Nephron progenitor cell (in vitro differentiated cells): ENCODE measurements at regions not wholly inside any gene's neighbourhood (a gene's known extent, or its start where the extent isn't known, plus 50 kb on each side); places are given as distances from the start of the nearest gene placed in this dataset.

Experiments
- DNase-seq: peaks from one replicate; pipeline ENCODE4 v3.0.0; 2021
- H3K27ac Mint-ChIP-seq: 2 replicates; pipeline ENCODE4 v1.8.0; 2021; ENCODE audit warnings: mild to moderate bottlenecking, moderate library complexity, mixed read lengths
- H3K27me3 Mint-ChIP-seq: 2 replicates; pipeline ENCODE4 v1.8.0; 2021; ENCODE audit warnings: mild to moderate bottlenecking, low read depth, mixed read lengths; ENCODE audit not compliant: poor library complexity
- H3K36me3 Mint-ChIP-seq: 2 replicates; pipeline ENCODE4 v1.8.0; 2021; ENCODE audit warnings: low read depth, mixed read lengths
- H3K4me1 Mint-ChIP-seq: 2 replicates; pipeline ENCODE4 v1.8.0; 2021; ENCODE audit warnings: mixed read lengths
- H3K4me3 Mint-ChIP-seq: 2 replicates; pipeline ENCODE4 v1.8.0; 2021; ENCODE audit warnings: mild to moderate bottlenecking, moderate library complexity, mixed read lengths
- H3K9me3 Mint-ChIP-seq: 2 replicates; pipeline ENCODE4 v1.8.0; 2021; ENCODE audit warnings: mild to moderate bottlenecking, moderate library complexity, mixed read lengths
- TF ChIP-seq, protein P1 (sequence below): fragments of 200-600 bp; sonication (generic); IDR thresholded peaks from 2 replicates; pipeline ENCODE4 v1.5.0; 2021; ENCODE audit warnings: antibody characterized with exemption

- H3K27ac Mint-ChIP-seq = no peak overlapping the region
- H3K4me3 Mint-ChIP-seq = no peak overlapping the region
- no peaks in the 10 kb centered on the region for H3K9me3 Mint-ChIP-seq
- H3K4me1 Mint-ChIP-seq = no peaks in the 10 kb centered on the region
- DNase-seq = no peak
- TF ChIP-seq, protein P1, sequence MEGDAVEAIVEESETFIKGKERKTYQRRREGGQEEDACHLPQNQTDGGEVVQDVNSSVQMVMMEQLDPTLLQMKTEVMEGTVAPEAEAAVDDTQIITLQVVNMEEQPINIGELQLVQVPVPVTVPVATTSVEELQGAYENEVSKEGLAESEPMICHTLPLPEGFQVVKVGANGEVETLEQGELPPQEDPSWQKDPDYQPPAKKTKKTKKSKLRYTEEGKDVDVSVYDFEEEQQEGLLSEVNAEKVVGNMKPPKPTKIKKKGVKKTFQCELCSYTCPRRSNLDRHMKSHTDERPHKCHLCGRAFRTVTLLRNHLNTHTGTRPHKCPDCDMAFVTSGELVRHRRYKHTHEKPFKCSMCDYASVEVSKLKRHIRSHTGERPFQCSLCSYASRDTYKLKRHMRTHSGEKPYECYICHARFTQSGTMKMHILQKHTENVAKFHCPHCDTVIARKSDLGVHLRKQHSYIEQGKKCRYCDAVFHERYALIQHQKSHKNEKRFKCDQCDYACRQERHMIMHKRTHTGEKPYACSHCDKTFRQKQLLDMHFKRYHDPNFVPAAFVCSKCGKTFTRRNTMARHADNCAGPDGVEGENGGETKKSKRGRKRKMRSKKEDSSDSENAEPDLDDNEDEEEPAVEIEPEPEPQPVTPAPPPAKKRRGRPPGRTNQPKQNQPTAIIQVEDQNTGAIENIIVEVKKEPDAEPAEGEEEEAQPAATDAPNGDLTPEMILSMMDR = no peak
- no peaks in the 10 kb centered on the region for H3K27me3 Mint-ChIP-seq
- H3K36me3 Mint-ChIP-seq = no peaks in the 10 kb centered on the region
Observed at GRCh38 chr13:85405316-85405897, 393.8 kb downstream of the SLITRK6 start.

- H3K27ac Mint-ChIP-seq = no peak overlapping the region
- TF ChIP-seq, protein P1 = no peak
- no peaks in the 10 kb centered on the region for H3K36me3 Mint-ChIP-seq
- H3K27me3 Mint-ChIP-seq = no peaks in the 10 kb centered on the region
- peaks cover 17% of the 10 kb centered on the region for H3K4me1 Mint-ChIP-seq
- DNase-seq = no peak
- no peak overlapping the region for H3K4me3 Mint-ChIP-seq
- H3K9me3 Mint-ChIP-seq = peaks cover 18% of the 10 kb centered on the region
Observed at GRCh38 chr13:85386424-85386823, 412.8 kb downstream of the SLITRK6 start.

DNA sequence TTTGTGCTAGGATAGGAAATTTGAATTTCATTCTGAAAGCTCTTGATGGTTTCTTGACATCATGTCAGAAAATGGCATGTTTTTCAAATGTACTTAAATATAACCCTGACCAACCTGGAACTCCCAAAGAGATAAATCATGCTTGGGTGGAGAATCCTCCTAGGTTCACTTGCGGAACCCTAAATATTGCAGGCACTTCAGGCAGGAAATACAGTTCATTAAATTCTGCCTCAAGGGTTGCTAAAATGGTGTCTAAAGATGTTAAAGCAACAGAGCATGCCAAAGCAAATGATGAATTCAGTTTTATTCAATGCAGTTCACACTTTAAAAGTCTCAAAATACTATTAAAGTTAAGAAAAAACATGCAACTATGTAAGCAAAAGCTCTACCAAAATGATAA is 415.9 kb downstream of the SLITRK6 start:
- Mint-ChIP-seq H3K4me1 (peaks cover 17% of the 10 kb centered on the region), H3K4me3 (no peak overlapping the region), H3K36me3 (no peaks in the 10 kb centered on the region), H3K9me3 (peaks cover 7% of the 10 kb centered on the region), H3K27ac (no peak overlapping the region), H3K27me3 (no peaks in the 10 kb centered on the region)
- TF ChIP-seq, protein P1 = no peak
- no peak for DNase-seq

- Mint-ChIP-seq H3K4me3 (no peak overlapping the region), H3K36me3 (no peaks in the 10 kb centered on the region), H3K27ac (no peak overlapping the region), H3K9me3 (no peaks in the 10 kb centered on the region), H3K4me1 (peaks cover 11% of the 10 kb centered on the region), H3K27me3 (no peaks in the 10 kb centered on the region)
- DNase-seq = no peak
- TF ChIP-seq, protein P1 = no peak
Observed at GRCh38 chr13:85381082-85381481, 418.1 kb downstream of the SLITRK6 start.

- Mint-ChIP-seq H3K27me3 (no peaks in the 10 kb centered on the region), H3K27ac (no peak overlapping the region), H3K4me3 (no peak overlapping the region), H3K36me3 (no peaks in the 10 kb centered on the region), H3K4me1 (peaks cover 6% of the 10 kb centered on the region), H3K9me3 (no peaks in the 10 kb centered on the region)
- DNase-seq = no peak
- TF ChIP-seq, protein P1 = no peak
Observed at GRCh38 chr13:85379991-85380390, 419.2 kb downstream of the SLITRK6 start.

DNA sequence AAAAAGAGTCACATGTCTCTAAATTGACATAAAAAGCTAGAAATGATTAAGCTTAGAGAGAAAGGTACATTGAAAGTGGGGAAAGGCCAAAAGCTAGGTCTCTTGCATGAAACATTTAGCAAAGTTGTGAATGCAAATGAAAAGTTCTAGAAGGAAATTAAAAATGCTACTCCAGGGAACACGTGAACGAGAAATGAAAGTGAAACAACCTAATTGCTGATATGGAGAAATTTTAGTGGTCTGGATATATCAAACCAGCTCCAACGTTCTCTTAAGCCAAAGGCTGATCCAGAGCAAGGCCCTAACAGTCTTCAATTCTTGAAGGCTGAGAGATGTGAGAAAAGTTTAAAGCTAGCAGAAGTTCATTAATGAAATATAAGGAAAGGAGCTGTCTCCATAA is 419.8 kb downstream of the SLITRK6 start:
- no peak overlapping the region for H3K27ac Mint-ChIP-seq
- H3K36me3 Mint-ChIP-seq = no peaks in the 10 kb centered on the region
- TF ChIP-seq, protein P1 = no peak
- no peaks in the 10 kb centered on the region for H3K27me3 Mint-ChIP-seq
- no peak overlapping the region for H3K4me3 Mint-ChIP-seq
- DNase-seq = no peak
- H3K9me3 Mint-ChIP-seq = no peaks in the 10 kb centered on the region
- H3K4me1 Mint-ChIP-seq = peaks cover 6% of the 10 kb centered on the region
